ENCODE measurements at regions not wholly inside any gene's neighbourhood (a gene's known extent, or its start where the extent isn't known, plus 50 kb on each side); places are given as distances from the start of the nearest gene placed in this dataset.
A peak's percentile ranks its signal among the peaks of the same experiment; 100 is the strongest.

- no peak for DNase-seq
Measured at GRCh38 chr10:91691981-91692380, 59.1 kb upstream of the PPP1R3C start.

- no peak for DNase-seq
Measured at GRCh38 chr10:91690996-91691676, 58.3 kb upstream of the PPP1R3C start.

GRCh38 chr10:91690412-91690811 lies 57.5 kb upstream of the PPP1R3C start:
- no peak for DNase-seq

- DNase-seq: peak; percentile 22
Measured at GRCh38 chr10:91689731-91690168, 56.9 kb upstream of the PPP1R3C start.

GRCh38 chr10:91684841-91685240 lies 52.0 kb upstream of the PPP1R3C start:
- DNase-seq: no peak

- no peak for DNase-seq
Measured at GRCh38 chr10:91683975-91684374, 51.1 kb upstream of the PPP1R3C start.

GRCh38 chr10:91682912-91683311 lies 50.0 kb upstream of the PPP1R3C start:
- DNase-seq: no peak
